Skeletal muscle tissue (tissue), 3 donors: ENCODE measurements at regions not wholly inside any gene's neighbourhood (a gene's known extent, or its start where the extent isn't known, plus 50 kb on each side); places are given as distances from the start of the nearest gene placed in this dataset.

ENCODE experiments used
- H3K27ac ChIP-seq: one replicate; pipeline ENCODE4 v1.7.0; 2013; ENCODE audit warnings: mild to moderate bottlenecking, low read depth, low read length, inconsistent platforms
- H3K27me3 ChIP-seq, 3 donors: one replicate each; pipeline ENCODE4 v1.7.0; 2013; ENCODE audit warnings: low read length in 3 of 3; ENCODE audit not compliant: control insufficient read depth in 3 of 3, insufficient read depth in 3 of 3
- H3K36me3 ChIP-seq, 3 donors: one replicate each; pipeline ENCODE4 v1.7.0; 2013; ENCODE audit warnings: low read length in 3 of 3; ENCODE audit not compliant: control insufficient read depth in 3 of 3, insufficient read depth in 3 of 3
- H3K4me1 ChIP-seq, 3 donors: one replicate each; pipeline ENCODE4 v1.7.0; 2013; ENCODE audit warnings: low read length in 3 of 3, mild to moderate bottlenecking in 3 of 3; ENCODE audit not compliant: control insufficient read depth in 3 of 3, insufficient read depth in 3 of 3
- H3K4me3 ChIP-seq, 3 donors: one replicate each; pipeline ENCODE4 v1.7.0; 2013; ENCODE audit warnings: low read length in 3 of 3
- H3K9ac ChIP-seq, 3 donors: one replicate each; pipeline ENCODE4 v1.7.0; 2013; ENCODE audit warnings: low read length in 3 of 3, mild to moderate bottlenecking in 3 of 3, moderate library complexity in 2 of 3, low read depth in 1 of 3
- H3K9me3 ChIP-seq, 3 donors: one replicate each; pipeline ENCODE4 v1.7.0; 2013; ENCODE audit warnings: low read length in 3 of 3; ENCODE audit not compliant: control insufficient read depth in 3 of 3
- donor health status: Osteomylitis.

- Histone ChIP-seq H3K36me3 (no peaks in the 10 kb centered on the region), H3K4me3 (no peak overlapping the region), H3K9me3 (no peaks in the 10 kb centered on the region), H3K27me3 (peaks cover 0 to 8% (median 0%) of the 10 kb centered on the region in 3 donors), H3K4me1 (peaks cover 0 to 3% (median 3%) of the 10 kb centered on the region in 3 donors), H3K27ac (no peak overlapping the region), H3K9ac (no peak overlapping the region)
Measured at GRCh38 chr17:74041869-74042640, 161.4 kb upstream of the RPL38 start.

GRCh38 chr17:74042744-74043486 lies 160.6 kb upstream of the RPL38 start:
- Histone ChIP-seq H3K9me3 (no peaks in the 10 kb centered on the region), H3K9ac (no peak overlapping the region), H3K4me3 (no peak overlapping the region), H3K27ac (no peak overlapping the region), H3K27me3 (peaks cover 3 to 7% (median 5%) of the 10 kb centered on the region in 3 donors), H3K4me1 (peaks cover 0 to 3% (median 3%) of the 10 kb centered on the region in 3 donors), H3K36me3 (no peaks in the 10 kb centered on the region)

- Histone ChIP-seq H3K9me3 (no peaks in the 10 kb centered on the region), H3K36me3 (no peaks in the 10 kb centered on the region), H3K4me3 (no peak overlapping the region), H3K27me3 (peaks cover 6 to 17% (median 14%) of the 10 kb centered on the region in 3 donors), H3K4me1 (peaks cover 0 to 3% (median 3%) of the 10 kb centered on the region in 3 donors), H3K27ac (no peak overlapping the region), H3K9ac (no peak overlapping the region)
Measured at GRCh38 chr17:74043976-74044375, 159.5 kb upstream of the RPL38 start.

GRCh38 chr17:74045608-74046280 lies 157.7 kb upstream of the RPL38 start:
- Histone ChIP-seq H3K4me3 (no peak overlapping the region), H3K27me3 (peaks cover 20 to 31% (median 29%) of the 10 kb centered on the region in 3 donors), H3K9me3 (no peaks in the 10 kb centered on the region), H3K27ac (no peak overlapping the region), H3K9ac (no peak overlapping the region), H3K4me1 (peaks cover 0 to 3% (median 3%) of the 10 kb centered on the region in 3 donors), H3K36me3 (no peaks in the 10 kb centered on the region)

GRCh38 chr17:74049167-74049966 lies 154.1 kb upstream of the RPL38 start:
- no peaks in the 10 kb centered on the region for H3K9me3 ChIP-seq
- peaks cover 28 to 54% (median 50%) of the 10 kb centered on the region in 3 donors for H3K27me3 ChIP-seq
- no peak overlapping the region for H3K4me3 ChIP-seq
- no peak overlapping the region for H3K9ac ChIP-seq
- no peak overlapping the region for H3K27ac ChIP-seq
- no peaks in the 10 kb centered on the region for H3K4me1 ChIP-seq
- no peaks in the 10 kb centered on the region for H3K36me3 ChIP-seq

GRCh38 chr17:74049967-74050458 lies 153.5 kb upstream of the RPL38 start:
- no peak overlapping the region for H3K9ac ChIP-seq
- H3K36me3 ChIP-seq, result no peaks in the 10 kb centered on the region
- no peak overlapping the region for H3K4me3 ChIP-seq
- peaks cover 28 to 54% (median 52%) of the 10 kb centered on the region in 3 donors for H3K27me3 ChIP-seq
- no peaks in the 10 kb centered on the region for H3K4me1 ChIP-seq
- no peaks in the 10 kb centered on the region for H3K9me3 ChIP-seq
- H3K27ac ChIP-seq, result no peak overlapping the region

- peaks cover 29 to 60% (median 57%) of the 10 kb centered on the region in 3 donors for H3K27me3 ChIP-seq
Measured at GRCh38 chr17:74051348-74051747, 152.1 kb upstream of the RPL38 start.

GRCh38 chr17:74052993-74053711 lies 150.3 kb upstream of the RPL38 start:
- no peaks in the 10 kb centered on the region for H3K36me3 ChIP-seq
- no peaks in the 10 kb centered on the region for H3K4me1 ChIP-seq
- no peak overlapping the region for H3K9ac ChIP-seq
- H3K9me3 ChIP-seq, result no peaks in the 10 kb centered on the region
- no peak overlapping the region for H3K4me3 ChIP-seq
- H3K27ac ChIP-seq, result no peak overlapping the region
- H3K27me3 ChIP-seq, result peaks cover 34 to 60% (median 57%) of the 10 kb centered on the region in 3 donors

More at GRCh38 chr17:74051348-74051747, 152.1 kb upstream of the RPL38 start:
- Histone ChIP-seq H3K4me1 (no peaks in the 10 kb centered on the region), H3K4me3 (no peak overlapping the region), H3K9ac (no peak overlapping the region), H3K27ac (no peak overlapping the region), H3K9me3 (no peaks in the 10 kb centered on the region), H3K36me3 (no peaks in the 10 kb centered on the region)

GRCh38 chr17:74053712-74054078 lies 149.8 kb upstream of the RPL38 start:
- no peak overlapping the region for H3K27ac ChIP-seq
- no peaks in the 10 kb centered on the region for H3K4me1 ChIP-seq
- no peak overlapping the region for H3K4me3 ChIP-seq
- no peaks in the 10 kb centered on the region for H3K36me3 ChIP-seq
- H3K9me3 ChIP-seq, result no peaks in the 10 kb centered on the region
- H3K27me3 ChIP-seq, result peaks cover 34 to 55% (median 54%) of the 10 kb centered on the region in 3 donors
- H3K9ac ChIP-seq, result no peak overlapping the region
